Adrenal gland (tissue), 9 donors: ENCODE measurements at regions not wholly inside any gene's neighbourhood (a gene's known extent, or its start where the extent isn't known, plus 50 kb on each side); places are given as distances from the start of the nearest gene placed in this dataset.

Experiments used
- DNase-seq, 7 donors: peaks; one replicate each; pipeline ENCODE4 v3.0.0-alpha.2; 2019 to 2020
- H3K27ac ChIP-seq, 5 donors: fragments of 200-600 bp; sonication (generic) in 4 of 5; 1 replicate in 3 of 5; 2 replicates in 2 of 5; pipeline versions ENCODE4 v1.5.1 to v1.8.0; 2016 to 2020; ENCODE audit warnings: mild to moderate bottlenecking in 1 of 5
- H3K27me3 ChIP-seq: fragments of 200-600 bp; 2 replicates; pipeline ENCODE4 v1.8.0; 2021
- H3K36me3 ChIP-seq, 2 donors: fragments of 200-600 bp; replicated peaks in 1 of 2; 1 replicate in 1 of 2; 2 replicates in 1 of 2; pipeline versions ENCODE4 v1.5.1 to v1.8.0; 2018 to 2022
- H3K4me1 ChIP-seq, 2 donors: fragments of 200-600 bp; replicated peaks in 1 of 2; 1 replicate in 1 of 2; 2 replicates in 1 of 2; pipeline versions ENCODE4 v1.5.1 to v1.8.0; 2018 to 2021
- H3K4me3 ChIP-seq, 4 donors: fragments of 200-600 bp; sonication (generic) in 3 of 4; one replicate each; pipeline ENCODE4 v1.5.1; 2016 to 2018
- H3K9me3 ChIP-seq, 3 donors: fragments of 200-600 bp; sonication (generic) in 1 of 3; replicated peaks in 1 of 3; 1 replicate in 2 of 3; 2 replicates in 1 of 3; pipeline versions ENCODE4 v1.5.1 to v1.8.0; 2016 to 2021
- CTCF ChIP-seq, 6 experiments: fragments of 450-650 bp in 4 of 6; fragments of 200-600 bp in 2 of 6; sonication (generic) in 1 of 6; IDR thresholded peaks; 1 replicate in 5 of 6; 2 replicates in 1 of 6; pipeline versions ENCODE4 v1.5.1 to v1.8.0; 2016 to 2021; ENCODE audit warnings: antibody characterized with exemption in 6 of 6, mild to moderate bottlenecking in 2 of 6, moderate library complexity in 1 of 6
- POLR2A ChIP-seq, 2 donors: fragments of 450-650 bp; IDR thresholded peaks; one replicate each; pipeline ENCODE4 v1.6.1; 2017; ENCODE audit warnings: antibody characterized with exemption in 2 of 2, mild to moderate bottlenecking in 2 of 2, moderate library complexity in 1 of 2
- WGBS, 4 donors: extraction: QIAGEN DNeasy Blood & Tissue Kit in 2 of 4; methylation state at CpG; one replicate each; pipeline versions ENCODE4 v1.1.5 to v1.1.7; 2013 to 2017; 5-methylcytosine and 5-hydroxymethylcytosine counted together
- intact Hi-C, 2 donors: fragments of 100-400 bp; cut with DNase I; formaldehyde crosslinking; loops; one replicate each; pipeline versions ENCODE4 v1.14.1 to v1.15.0; 2022 to 2023
- donor health status: healthy with polysubstance abuse.
- donor health status: Bipolar disorder and iron deficiency.
- donor health status: DM: yes; HTN: yes; CAD: no.
- donor health status: DM: no; HTN: no; CAD: no.
- donor health status: DM: no; HTN: no; CAD: no.

- no peak overlapping the region for H3K4me3 ChIP-seq
- no peaks in the 10 kb centered on the region for H3K4me1 ChIP-seq
- H3K27ac ChIP-seq, result no peak overlapping the region
- H3K27me3 ChIP-seq, result no peaks in the 10 kb centered on the region
- H3K36me3 ChIP-seq, result no peaks in the 10 kb centered on the region
- no peaks in the 10 kb centered on the region for H3K9me3 ChIP-seq
- DNase-seq, result no peak
- no peak for TF ChIP-seq POLR2A (IDR thresholded peaks at IDR 0.05)
- no peak for TF ChIP-seq CTCF (IDR thresholded peaks at IDR 0.05)
- intact Hi-C loops, result no loop called here
These were observed 670.6 kb upstream of the PKN2 start for GRCh38 chr1:88013485-88013884.

GRCh38 chr1:88014131-88014530, 669.9 kb upstream of the PKN2 start:
- TF ChIP-seq CTCF (IDR thresholded peaks at IDR 0.05) (no peak), POLR2A (IDR thresholded peaks at IDR 0.05) (no peak)
- H3K9me3 ChIP-seq, result no peaks in the 10 kb centered on the region
- no peak overlapping the region for H3K4me3 ChIP-seq
- H3K4me1 ChIP-seq, result no peaks in the 10 kb centered on the region
- H3K36me3 ChIP-seq, result no peaks in the 10 kb centered on the region
- intact Hi-C loops, result no loop called here
- H3K27ac ChIP-seq, result no peak overlapping the region
- no peak for DNase-seq
- WGBS, 4 donors, result 59 to 73% (median 64%) methylated on average over 3 of the region's 3 CpGs
- no peaks in the 10 kb centered on the region for H3K27me3 ChIP-seq

- intact Hi-C loops, result no loop called here
- no peak overlapping the region for H3K27ac ChIP-seq
- no peaks in the 10 kb centered on the region for H3K27me3 ChIP-seq
- 69 to 75% (median 72%) methylated on average over 3 of the region's 3 CpGs for WGBS, 4 donors
- no peak overlapping the region for H3K4me3 ChIP-seq
- TF ChIP-seq CTCF (IDR thresholded peaks at IDR 0.05) (no peak), POLR2A (IDR thresholded peaks at IDR 0.05) (no peak)
- no peaks in the 10 kb centered on the region for H3K36me3 ChIP-seq
- no peaks in the 10 kb centered on the region for H3K9me3 ChIP-seq
- DNase-seq, result no peak
- H3K4me1 ChIP-seq, result no peaks in the 10 kb centered on the region
These were observed 667.1 kb upstream of the PKN2 start for GRCh38 chr1:88016947-88017346.

- TF ChIP-seq POLR2A (IDR thresholded peaks at IDR 0.05) (no peak), CTCF (IDR thresholded peaks at IDR 0.05) (no peak)
- Histone ChIP-seq H3K27ac (no peak overlapping the region), H3K9me3 (no peaks in the 10 kb centered on the region), H3K4me1 (no peaks in the 10 kb centered on the region), H3K4me3 (no peak overlapping the region), H3K36me3 (no peaks in the 10 kb centered on the region), H3K27me3 (no peaks in the 10 kb centered on the region)
- 0 to 96% (median 18%) methylated on average over 1 of the region's 1 CpG for WGBS, 4 donors
- no peak for DNase-seq
- intact Hi-C loops, result no loop called here
These were observed 662.5 kb upstream of the PKN2 start for GRCh38 chr1:88021529-88021928.
